GM19023 (cell line): ENCODE measurements at regions not wholly inside any gene's neighbourhood (a gene's known extent, or its start where the extent isn't known, plus 50 kb on each side); places are given as distances from the start of the nearest gene placed in this dataset.
"Not testable (repeated sequence)": the region's sequence is repeated elsewhere in the genome, so short reads cannot be mapped to it uniquely, and the experiment has no call there.

Experiments used
- ATAC-seq: cut with Tn5 transposase; IDR thresholded peaks from one replicate; pipeline ENCODE4 v1.9.1; 2021; ENCODE audit warnings: mild to moderate bottlenecking, moderate library complexity; ENCODE audit not compliant: unreplicated experiment

DNA sequence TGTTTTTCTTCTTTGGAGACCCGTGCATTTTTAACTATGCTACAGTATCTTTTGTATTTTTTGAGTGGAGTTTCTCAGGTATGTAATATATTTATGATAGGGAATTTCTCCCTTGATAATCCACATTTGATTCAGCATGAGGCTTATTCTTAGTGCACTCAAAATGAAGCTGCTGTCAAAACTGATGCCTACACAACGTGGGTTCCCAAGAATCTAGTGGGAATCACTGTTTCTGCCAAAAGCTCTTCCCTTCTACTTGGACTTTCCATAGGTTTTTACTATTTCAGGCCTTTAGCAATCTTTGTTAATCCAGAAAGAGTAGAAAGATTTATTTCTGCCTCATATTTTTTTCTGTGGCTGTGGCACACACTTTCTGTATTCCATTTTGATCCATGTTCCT lies 1003.7 kb downstream of the SLITRK5 start:
- no peak for ATAC-seq

DNA sequence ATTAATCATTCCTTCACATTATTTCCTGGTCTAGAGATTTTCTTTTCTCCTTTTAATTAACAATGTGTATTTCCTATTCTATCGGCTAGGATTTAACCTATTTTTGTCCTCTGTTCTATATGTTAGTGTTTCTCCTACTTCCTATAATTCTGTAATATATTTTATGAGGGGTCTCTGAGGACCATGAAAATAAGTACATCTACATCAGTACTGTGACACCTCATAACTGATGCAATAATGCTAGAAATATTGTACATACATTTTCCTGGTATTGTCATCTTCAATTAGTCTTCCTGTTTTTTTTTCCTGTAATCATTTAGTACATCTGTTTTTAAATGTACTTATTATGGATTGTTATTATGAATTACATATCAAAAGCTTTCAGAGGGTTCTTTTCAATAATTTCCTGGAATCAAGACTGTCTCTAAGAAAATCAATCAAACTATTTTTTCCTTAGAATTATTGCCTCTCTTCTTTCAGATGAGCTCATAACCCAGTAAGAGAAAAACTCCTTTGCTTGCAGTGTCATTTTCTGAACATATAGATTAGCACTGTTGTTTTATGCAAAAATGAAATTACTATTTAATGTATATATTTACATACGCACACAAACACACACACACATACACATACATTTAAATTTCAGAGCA lies 1004.3 kb downstream of the SLITRK5 start:
- ATAC-seq, result no peak

DNA sequence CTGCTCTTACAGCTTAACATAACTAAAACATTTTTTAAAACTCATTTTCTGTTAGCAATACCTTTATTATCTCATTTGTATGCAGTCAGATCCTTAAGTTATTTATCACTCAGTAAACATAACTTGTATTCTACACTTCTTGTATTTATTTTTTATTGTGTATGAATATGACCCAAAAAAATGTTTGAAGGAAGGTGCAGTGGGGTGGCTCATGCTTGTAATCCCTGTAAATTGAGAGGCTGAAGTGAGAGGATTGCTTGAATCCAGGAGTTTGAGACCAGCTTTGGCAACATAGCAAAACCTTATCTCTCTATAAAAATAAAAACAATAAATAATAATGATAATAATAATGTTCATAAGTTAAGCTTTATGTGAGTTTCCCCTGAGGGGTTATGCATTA lies 1004.8 kb downstream of the SLITRK5 start:
- ATAC-seq, result no peak

DNA sequence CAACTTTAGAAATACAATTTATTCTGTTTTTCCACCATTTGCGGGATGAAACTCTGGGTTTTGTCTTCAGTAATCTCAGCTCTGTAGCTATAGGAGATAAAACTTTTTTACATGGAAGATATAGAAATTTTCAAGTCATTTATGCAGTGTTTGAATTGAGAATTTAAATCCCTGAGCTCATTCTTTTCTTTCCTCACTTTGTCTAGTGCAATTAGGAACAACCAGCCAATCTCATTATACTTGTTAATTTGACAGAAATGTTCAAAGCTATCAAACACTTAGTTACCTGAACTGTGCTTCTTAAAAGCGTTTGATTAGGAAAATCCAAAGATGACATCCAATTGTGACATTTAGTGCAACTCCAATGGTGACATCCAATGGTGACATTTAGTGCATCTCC lies 1014.3 kb downstream of the SLITRK5 start:
- no peak for ATAC-seq

DNA sequence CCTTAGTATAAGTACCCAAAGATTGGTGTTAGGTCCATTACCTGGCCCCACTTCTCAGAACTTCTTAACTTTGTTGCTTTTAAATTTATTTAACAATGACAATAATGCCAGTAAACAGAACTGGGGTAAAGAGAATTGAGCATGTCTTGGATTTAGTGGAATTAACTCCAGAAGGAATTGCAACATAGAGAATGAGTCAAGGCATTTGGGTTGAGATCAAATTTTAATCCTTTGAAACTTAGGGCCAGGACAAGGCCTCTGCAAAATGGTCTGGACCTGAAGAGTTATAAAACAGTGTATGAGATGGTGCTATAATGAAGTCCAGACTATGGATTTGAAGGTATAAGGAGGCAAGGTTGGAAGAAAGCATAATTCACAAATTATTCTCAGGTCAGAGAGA lies 1030.4 kb downstream of the SLITRK5 start:
- no peak for ATAC-seq

DNA sequence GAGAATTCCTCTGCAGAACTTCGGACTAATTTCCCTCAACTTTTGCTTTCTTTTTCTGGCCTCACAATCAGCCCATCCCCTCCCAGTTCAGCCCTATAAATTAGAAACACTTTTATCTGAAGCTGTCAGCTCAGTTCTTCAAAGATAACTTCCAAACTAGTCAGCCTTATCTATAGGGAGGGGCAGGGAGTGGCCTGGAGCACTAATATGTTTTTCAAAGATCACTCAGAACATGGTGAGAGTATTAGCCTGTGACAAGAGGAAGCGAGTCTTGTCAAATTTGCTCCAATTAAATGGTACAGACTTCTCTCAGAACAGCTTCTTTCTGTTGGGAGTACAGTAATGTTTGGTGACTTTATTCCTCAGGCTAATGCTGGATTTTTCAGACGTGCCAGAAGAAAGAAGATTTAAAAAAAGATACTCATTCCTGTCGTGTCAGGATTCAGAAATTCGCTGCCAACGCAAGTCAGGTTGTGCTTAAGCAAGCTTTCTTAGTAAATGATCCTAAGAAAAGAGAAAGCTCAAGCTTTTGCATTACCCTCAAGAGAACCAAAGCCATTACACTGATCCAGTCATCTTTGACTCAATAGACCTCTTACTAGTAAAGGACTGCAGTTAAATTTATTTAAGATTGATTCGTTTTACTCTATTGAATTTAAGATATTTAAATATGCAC lies 1033.6 kb downstream of the SLITRK5 start:
- ATAC-seq, result no peak

DNA sequence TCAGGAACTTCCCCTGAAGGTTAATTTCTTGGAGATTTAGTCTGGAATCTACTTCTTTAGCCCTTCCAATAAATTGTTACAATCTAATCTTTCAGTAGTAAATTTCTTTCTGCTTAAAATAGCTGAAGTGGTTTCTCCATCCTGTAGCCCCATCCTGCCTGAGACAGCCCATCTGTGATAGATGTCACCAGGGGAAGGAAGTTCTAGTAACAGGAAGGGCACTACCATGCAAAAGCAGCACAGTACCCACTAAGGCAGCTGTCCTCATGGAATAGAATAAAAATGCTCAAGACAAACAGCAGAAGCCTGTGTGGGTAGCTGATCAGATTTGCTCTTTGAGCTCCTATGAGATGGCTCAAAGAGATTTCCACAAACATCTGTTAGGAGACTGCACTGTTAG lies 1036.5 kb downstream of the SLITRK5 start:
- no peak for ATAC-seq

DNA sequence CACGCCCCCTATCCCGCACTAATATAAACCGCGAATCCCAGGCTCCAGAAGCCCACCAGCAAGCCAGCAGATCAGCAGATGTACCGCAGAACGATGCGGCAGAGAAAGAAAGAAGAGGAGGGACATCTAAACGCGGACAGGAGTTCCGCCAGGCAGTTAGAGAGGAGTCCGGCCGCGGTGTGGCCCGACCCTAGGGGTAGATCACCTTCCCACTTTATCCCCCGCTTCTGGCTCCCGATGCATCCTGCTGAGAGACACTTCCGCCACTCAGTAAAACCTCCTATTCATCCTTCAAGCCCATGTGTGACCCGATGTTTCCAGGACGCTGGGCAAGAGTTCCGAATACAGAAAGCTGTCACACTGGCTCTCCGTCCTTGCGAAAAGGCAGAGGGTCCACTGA lies 1046.8 kb downstream of the SLITRK5 start:
- ATAC-seq, result no peak

DNA sequence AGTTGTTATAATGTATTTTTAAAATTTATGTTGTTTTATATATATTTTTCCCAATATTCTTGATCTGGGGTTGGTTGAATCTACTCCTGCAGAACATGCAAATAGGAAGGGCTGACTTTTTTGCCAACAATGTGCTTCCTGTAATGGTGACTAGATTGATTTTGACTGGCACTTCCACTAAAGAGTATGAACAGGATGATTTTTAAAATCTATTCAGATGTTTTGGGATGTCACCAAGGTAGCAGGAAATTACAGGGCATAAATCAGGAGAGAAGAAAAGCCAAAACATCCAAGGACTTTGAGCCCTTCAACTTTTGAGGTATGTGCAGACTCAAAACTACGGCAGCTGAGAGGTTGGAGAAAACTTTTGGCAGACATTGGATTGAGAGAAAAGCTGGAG lies 1047.6 kb downstream of the SLITRK5 start:
- no peak for ATAC-seq

DNA sequence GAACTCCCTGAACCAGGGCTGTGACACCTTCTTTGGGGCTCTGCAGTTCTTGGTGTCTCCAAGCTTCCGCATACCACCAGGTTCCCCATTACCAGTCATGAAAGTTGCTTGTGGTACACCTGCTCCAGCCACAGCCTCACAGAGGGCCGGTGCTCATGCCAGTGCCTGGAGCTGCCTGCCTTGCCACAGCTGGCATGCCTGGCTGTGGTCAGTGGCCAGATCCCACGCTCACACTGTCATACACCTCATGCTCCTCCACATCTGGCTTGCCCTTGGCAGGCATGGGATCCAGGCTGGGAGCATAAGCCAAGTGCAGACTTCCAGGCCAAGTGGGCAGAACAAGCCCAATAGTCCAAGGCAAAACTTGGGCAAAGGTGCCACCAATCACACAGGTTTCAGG lies 1054.9 kb downstream of the SLITRK5 start:
- ATAC-seq, result no peak

DNA sequence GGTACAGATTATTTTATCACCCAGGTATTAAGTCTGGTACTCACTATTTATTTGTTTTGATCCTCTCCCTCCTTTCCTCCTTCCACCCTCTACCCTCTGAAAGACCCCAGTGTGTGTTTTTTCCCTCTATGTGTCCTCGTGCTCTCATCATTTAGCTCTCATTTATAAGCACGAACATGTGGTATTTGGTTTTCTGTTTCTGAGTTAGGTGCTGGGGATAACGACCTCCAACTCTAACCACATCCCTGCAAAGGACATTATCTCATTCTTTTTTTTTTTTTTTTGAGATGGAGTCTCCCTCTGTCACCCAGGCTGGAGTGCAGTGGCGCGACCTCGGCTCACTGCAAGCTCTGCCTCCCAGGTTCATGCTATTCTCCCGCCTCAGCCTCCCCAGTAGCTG lies 1056.1 kb downstream of the SLITRK5 start:
- ATAC-seq, result not testable (repeated sequence)

DNA sequence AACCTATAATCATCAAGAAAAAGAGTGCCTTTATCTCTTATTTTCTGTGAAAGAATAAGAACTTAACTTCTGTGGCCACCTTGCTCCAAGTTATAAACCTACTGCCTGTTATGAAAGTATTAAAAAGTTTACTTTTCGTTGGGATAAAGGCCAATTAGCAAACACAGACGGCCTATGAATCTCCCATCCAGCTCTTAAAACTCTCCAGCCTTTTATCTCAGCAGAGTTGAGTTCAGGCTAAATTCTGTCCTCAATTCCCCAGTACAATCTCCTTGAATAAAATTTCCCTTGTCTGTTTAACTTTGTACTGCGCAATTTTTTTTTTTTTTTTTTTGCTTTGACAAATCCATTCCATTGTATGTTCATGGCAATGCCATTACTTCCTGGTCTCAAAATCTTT lies 1058.4 kb downstream of the SLITRK5 start:
- ATAC-seq, result no peak

DNA sequence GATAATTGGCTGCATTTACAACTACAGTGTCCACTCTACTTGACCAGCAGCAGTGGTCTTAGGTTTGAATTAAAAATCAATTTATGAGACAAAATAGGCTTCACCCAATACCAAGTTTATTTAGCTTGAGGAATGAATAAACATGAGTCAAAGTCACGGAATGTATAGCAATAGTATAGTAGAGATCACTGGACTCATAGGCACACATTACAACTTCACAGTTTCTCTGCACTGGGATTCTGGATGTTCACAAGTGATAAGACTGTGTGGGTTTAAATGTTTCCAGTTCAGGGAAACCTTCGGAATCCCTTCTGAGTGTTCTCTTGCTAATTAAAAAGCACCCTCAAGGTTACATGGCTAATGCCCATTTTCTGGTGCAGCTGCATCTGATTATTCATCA lies 1064.9 kb downstream of the SLITRK5 start:
- no peak for ATAC-seq

DNA sequence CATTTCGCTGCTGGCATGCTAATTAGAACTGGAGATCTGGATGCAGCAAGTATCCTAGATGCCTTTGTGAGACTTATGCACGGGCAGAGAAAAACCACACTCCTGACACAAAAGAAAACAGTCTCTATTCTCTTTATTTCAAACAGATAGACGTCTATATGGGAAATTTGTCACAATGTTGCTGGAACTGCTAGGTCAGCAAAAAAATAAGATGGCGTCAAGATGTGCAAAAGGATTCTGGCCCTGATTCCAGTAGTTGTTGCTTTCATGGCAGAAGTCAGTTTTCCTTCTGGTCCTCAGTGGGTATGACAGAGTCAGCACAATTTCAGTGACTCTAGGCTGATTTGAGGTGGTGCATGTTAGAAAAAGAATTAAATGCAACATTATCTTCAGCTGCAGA lies 1068.0 kb downstream of the SLITRK5 start:
- ATAC-seq, result no peak

DNA sequence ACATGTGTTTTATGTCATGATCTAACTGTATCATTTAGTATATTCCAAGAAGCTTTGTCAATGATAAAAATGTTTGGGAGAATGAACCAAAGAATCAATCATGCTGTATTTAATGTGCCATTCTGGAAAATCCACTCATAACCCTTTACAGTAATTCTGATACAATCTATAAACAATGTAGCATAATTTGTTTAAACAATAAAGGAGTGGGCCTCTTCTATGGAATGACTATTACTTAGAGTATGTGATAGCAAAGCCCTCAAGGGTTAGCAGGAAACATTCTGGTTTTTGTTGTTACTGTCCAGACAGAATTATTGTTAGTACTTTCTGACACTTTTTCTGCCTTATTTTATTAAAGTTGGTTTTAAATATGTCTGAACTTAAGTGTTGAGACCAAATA lies 1073.1 kb downstream of the SLITRK5 start:
- ATAC-seq, result no peak

DNA sequence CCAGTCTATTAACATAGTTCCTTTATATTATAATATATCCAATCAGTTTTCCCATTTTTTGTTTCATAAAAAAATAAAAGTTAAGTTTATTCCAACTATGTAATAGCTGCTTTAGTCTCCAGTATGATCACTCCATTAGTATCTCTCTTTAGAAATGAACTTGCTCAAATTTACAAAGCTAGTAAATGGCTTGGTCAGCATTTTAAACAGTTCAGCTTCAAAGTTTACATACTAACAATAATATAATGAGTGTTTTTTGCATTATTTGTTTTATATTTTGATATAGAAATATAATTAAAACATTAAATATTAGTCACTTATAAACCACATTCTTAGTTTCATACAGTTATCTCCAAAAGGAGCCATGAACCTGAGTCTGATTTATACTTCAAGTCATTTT lies 1073.8 kb downstream of the SLITRK5 start:
- no peak for ATAC-seq

DNA sequence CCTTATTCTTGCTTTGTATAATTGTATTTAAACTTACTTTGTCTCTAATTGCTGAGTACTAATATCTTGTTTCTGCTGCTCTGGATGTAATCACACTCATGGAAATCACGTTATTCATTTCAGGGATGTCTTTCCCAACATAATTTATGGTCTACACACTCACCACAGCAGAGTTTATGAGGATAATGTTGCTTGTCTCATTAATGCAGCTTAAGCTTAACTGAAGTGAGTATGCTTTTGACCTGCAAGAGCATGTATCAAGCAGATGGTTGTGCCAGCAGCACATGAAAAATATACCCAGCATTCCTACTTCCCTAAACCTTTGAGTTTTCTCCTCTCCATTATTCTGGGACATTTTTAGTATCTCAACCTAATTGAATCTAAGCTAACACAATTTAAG lies 1080.9 kb downstream of the SLITRK5 start:
- ATAC-seq, result no peak

DNA sequence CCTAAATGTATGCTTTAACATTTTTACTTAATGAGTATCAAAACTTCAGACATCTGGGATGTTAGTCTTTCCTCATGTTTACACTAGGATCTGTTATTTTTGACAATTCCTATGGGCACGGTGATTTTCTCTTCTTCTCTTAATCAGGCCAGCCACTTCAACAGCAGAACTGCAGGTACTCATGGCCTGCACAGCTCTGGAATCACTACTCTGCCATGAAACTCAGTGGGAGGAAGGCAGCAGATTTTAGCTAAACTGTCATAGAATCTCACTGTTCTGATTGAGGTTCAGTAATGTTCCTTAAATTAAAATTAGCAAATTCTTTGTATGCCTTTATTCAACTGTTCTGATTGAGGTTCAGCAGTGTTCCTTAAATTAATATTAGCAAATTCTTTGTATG lies 1083.0 kb downstream of the SLITRK5 start:
- no peak for ATAC-seq

DNA sequence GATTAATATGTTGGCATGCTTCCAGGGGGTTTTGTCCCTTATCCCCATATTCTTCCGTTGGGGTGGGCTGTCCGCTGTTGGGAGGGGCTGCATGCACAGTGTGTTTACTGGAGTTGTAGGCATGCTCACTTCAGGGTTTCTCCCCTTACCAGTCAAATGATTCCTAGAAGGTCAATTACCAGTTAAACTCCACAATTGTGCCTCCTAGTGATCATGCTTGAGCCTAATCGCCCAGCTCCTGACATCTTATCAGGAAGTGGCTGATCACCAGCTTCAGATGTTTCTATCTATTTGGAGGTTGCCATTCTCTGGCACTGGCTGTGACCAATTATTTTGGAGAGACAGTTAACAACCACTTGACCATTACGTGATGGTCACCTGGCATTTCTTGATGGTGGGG lies 1090.0 kb downstream of the SLITRK5 start:
- ATAC-seq, result no peak

DNA sequence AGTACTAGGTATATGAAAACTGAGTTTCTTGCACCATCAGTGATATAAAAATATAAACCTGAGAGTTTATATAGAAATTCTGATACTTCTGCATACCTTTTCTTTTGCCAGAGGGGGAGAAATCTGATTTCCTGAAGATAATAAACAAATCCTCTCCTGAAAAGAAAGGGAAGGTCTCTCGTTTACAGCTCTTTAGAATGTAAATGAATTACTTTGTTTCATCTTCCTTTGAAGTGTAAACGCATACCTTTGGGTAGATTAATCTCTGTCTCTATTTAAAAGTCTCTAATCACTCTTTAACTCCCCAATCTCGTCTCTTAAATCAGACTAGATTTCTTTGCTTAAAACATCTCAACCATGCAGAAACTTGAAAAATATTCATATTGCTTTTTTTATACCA lies 1092.9 kb downstream of the SLITRK5 start:
- no peak for ATAC-seq

DNA sequence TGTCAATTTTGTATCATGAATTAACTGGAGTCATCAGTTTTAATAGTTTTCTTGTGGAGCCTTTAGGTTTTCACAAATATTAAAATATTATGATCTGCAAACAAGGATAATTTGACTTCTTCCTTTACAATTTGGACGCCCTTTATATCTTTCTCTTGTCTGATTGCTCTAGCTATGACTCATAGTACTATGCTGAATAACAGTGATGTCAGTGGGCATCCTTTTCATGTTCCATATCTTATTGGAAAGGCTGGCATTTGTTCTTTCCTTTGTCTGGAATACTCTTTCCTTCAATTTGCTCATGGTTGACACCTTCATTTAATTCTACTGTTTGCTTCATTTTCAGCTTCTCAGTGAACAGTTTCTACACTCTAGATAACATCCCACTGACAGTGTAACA lies 1129.3 kb downstream of the SLITRK5 start:
- ATAC-seq, result no peak

DNA sequence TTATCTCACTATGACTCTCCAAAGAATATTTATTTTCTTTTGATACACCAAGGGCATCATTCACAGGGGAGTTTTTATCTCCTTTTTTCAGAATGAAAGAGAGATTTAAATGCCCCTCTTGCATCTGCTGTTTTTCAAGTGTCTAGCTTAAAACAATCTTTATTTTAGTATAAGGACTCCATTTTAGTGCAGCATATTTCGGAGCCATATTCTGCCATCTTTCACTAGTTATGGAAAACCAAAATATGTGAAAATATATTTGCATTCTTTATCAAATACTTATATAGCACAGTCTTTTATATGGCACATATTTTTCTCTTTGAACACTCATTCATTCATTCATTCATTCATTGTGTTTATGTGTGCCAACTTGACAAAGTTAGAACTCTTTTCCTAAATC lies 1130.2 kb downstream of the SLITRK5 start:
- ATAC-seq, result no peak

DNA sequence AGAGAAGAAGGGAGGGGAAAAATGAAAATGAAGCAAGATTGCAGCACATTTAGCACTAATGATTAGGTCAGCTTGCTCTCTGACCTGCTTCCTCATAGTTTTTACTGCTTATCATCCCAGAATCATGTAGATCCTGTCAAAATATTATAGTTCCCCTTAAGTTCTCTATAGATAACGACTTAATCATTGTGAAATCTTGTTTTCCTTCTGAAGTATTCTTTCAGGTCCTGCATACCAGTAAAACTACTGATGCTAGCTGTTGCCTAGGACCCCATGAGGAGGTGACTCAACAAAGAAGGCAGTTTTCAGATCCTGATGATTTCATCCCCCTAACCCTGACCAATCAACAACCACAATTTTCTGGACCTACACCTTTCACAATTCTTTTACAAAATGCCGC lies 1131.7 kb downstream of the SLITRK5 start:
- ATAC-seq, result no peak
